HG03103 (cell line): ENCODE measurements at regions not wholly inside any gene's neighbourhood (a gene's known extent, or its start where the extent isn't known, plus 50 kb on each side); places are given as distances from the start of the nearest gene placed in this dataset.
"Not testable (repeated sequence)": the region's sequence is repeated elsewhere in the genome, so short reads cannot be mapped to it uniquely, and the experiment has no call there.

Experiments
- ATAC-seq: cut with Tn5 transposase; IDR thresholded peaks from one replicate; pipeline ENCODE4 v1.9.1; 2021; ENCODE audit warnings: low read depth; ENCODE audit not compliant: unreplicated experiment

DNA sequence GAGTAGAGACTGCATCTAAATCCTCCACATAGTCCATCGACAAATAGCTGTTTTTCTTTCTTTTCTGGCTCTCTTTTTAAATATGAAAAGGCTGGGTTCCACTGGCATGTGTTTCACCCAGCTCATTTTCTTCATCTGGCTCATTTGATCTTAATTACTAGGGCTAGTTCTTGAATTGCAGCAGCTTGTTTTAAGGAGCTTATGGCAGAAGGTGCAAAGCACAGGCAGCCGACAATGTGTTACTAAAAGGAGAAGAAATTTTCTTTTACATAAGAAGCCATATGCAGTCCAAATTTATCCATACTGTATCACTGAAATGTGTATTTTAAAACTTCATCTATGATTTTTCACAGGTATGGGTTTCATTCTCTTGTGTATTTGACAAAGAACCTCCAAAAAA lies 205.6 kb upstream of the PTER start:
- ATAC-seq: no peak

DNA sequence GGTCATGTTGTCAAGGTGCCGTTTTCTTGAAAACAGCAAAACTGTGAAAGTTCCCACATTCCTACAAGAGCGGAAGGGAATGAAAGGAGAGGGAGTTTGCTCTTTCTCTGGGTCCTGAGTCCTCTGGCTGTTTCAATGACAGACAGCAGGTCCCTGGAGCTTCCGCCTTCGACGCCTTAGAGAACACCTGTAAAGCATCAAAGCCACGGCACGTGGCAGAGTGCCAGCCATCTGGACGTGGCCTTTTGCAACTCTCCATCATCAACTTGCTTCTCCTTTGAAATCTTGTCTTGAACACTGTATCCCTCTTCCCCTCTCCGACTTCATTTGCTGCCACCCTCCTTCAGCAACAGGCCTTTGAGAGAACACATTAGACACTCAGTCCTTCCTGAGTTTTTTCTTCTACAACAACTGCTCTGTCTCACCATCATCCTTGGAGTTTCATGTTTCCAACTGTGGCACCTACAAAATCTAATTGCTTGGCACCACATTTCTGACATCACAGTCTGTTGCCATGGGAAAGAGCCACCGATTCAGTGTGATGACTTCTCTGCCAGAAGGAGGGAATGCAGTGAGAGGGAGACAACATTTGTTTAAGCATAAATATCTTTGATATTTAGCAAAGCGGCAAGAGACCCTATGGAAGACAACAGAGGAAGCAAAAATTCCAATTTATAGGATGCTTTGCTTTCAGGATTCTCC lies 204.9 kb upstream of the PTER start:
- no peak for ATAC-seq

DNA sequence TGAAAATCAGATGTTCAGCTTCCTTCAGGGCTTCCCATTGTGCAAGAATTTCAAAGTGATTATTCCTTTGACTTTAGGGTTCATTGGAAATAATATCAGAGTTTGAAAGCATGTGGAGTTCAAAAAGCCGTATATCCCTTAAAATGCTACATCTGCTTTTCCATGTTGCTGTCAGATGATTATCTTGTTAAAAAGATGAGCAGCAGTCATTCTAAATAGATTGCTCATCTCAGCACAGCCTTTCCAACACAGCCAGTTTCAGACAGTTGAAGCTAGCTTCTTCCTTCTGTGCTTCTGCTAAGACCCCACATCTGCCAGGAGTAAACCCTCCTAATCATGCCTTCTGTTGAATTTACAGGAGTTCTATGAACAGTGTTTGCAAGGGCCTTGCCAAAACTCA lies 204.4 kb upstream of the PTER start:
- ATAC-seq: no peak

DNA sequence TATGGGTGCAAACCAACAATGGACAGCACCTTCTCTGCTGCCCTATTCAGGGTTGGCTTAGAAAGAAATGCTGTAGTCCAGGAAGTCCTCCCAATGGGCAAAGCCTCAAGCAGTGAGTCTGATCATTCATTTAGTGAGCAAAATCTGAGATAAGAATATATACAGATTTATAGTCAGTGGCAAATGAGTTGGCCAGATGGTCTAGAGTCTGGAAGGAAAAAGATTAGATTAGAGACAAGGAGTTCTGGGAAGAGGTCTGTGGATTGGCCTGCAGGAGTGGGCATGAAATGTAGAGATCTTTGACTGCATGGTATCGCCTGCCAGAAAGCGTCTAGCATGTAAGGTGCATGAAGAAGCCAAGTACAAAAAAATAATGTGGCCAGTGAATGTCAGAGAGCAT lies 201.9 kb upstream of the PTER start:
- no peak for ATAC-seq

DNA sequence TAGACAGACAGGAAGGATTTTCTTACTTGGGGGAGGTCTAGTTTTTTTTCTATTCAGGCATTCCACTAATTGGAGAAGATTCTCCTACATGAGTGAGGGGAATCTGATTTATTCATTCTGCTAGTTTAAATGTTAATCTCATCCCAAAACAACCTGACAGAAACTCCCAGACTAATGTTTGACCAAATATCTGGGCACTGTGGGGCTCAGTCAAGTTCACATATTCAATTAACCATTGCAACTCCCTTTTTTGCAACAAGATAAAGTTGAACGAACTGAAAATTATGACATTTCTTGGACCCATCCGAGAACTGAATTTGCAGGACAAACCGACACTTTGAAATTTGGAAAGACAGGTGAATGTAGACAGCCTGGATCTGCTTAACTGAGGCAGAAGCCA lies 194.4 kb upstream of the PTER start:
- ATAC-seq: no peak

DNA sequence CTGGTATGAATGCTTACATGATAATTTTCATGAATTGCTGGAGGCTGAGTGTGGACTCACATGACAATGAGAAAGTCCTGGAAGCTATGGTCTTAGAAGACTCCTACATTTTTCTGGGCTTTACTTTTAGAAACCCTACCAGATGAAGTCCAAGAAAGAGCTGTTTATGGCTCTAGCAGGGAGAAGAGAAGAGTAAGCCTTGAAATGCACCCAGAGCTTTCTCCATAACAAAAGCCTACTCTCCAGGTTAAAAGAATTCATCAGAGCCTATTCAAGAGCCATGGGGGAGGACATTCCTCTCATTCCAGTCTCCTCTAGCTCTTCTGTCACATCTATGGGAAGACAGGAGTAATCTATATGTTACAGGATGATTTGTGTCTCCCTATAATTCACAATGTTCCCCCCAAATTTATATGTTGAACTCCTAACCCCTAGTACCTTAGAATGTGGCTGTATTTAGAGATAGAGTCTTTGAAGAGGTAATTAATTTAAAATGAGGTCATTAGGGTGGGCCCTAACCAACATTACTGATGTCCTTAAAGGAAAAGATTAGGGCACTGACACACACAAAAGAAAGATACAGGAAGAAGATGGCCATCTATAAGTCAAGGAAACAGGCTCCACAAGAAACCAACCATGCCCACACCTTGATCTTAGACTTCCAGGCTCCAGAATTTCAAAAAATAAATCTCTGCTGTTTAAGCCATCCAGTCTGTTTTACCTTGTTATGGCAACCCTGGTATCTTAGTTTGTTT lies 193.8 kb upstream of the PTER start:
- no peak for ATAC-seq

DNA sequence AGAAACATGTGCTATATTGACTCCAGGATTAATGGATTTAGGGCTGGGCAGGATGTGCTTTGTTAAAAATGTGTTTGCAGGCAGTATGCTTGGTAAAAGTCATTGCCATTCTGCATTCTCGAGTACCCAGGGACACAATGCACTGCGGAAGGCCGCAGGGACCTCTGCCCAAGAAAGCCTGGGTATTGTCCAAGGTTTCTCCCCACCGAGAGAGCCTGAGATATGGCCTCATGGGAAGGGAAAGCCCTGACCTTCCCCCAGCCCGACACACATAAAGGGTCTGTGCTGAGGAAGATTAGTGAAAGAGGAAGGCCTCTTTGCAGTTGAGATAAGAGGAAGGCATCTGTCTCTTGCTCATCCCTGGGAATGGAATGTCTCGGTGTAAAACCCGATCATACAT lies 186.7 kb upstream of the PTER start:
- not testable (repeated sequence) for ATAC-seq

DNA sequence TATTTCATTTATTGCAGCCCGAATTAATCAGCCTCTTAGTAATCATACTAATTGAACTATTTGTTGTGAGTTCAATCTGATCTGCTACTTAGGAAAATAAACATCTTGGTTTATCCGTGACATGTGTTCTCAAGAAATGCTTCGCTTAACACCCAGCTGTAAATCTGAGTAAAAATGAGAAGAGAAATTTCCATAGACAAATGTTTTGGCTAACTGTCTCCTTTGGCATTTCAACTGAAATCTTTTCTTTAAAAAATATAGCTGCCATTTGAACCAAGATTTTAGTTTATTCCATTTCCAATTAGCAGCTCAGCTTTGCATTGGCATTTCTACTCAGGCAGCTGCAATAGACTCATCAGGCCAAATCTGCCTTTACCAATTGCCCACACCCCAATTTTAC lies 180.5 kb upstream of the PTER start:
- ATAC-seq: no peak

DNA sequence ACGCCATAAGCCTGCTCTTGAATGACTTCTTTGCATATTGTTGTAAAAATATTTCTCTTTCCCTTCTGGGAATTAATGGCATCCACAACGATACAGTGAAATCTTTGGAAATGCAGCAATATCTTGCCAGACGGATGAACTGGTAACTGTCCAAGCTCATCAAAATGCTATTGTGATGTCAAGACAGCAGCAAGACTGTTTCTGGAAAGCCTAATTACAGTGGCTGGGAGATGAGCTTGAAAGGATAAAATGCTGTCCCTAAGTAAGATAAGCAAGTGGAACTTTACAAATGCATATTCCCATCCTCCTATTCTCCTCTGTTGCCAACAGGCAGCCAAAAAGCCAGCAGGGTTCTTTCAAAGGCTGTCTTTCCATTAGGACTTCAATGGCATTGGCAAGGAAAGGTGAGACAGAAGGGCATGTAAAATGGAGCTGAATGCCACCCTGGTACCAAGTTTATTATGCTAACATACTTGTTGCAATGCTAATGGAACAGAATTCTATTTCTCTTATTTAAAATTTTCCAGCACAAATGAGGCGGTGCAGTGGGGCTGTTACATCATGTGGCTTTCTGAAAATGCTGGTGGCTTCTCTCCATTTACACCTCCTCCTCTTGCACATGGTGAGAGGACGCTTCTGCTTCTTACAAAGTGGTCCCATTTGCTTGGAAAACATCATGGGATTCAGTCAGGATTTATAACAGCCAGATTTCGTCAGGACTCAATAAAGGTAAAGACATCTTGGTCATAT lies 178.3 kb upstream of the PTER start:
- ATAC-seq: no peak

DNA sequence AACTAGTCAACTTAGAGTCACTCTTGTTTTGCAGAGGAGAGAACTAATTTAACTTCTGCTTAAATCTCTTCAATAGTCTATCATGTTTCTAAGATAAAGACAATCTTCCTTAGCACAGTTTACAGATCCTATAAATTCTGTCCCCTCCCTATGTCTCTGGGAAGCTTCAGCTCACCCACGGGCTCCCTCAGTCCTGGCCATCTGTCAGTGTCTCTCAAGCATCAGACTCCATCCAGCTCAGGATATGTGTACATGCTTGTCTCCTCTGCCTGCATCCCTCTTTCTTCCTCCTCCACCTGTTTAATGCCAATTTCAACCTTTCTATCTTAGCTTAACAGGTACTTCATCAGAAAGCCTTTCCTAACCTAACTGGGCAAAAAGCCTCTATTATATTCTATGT lies 177.1 kb upstream of the PTER start:
- ATAC-seq: no peak

DNA sequence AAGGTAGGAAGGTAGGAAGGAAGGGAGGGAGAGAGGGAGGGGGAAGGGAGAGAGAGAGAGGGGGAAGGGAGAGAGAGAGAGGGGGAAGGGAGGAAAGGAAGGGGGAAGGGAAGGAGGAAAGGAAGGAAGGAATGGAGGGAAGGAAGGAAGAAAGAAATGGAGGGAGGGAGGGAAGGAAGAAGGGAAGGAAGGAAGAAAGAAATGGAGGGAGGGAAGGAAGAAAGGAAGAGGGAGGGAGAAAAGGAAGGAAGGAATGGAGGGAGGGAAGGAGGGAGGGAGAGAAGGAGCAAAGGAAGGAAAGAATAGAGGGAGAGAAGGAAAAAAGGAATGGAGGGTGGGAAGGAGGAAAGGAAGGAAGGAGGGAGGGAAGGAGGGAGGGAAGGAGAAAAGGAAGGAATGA lies 176.4 kb upstream of the PTER start:
- no peak for ATAC-seq

DNA sequence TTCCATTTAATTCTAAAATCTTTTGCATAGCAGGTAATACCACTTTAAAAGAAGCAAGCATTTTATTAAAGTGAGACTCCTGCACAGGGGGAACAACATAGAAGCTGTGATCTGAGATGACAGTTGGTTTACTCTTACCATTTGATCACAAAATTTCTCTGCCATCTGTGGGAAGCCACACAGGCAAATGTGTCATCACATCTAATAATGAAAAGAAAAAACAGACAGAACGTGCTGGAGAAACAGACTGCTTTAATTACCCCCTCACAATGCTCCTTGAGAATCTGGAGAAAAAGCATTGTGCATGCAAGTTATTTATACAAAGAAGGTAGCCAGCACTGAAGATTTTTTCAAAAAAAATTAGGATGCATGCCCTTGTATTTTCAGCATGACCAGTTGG lies 165.2 kb upstream of the PTER start:
- ATAC-seq: no peak

DNA sequence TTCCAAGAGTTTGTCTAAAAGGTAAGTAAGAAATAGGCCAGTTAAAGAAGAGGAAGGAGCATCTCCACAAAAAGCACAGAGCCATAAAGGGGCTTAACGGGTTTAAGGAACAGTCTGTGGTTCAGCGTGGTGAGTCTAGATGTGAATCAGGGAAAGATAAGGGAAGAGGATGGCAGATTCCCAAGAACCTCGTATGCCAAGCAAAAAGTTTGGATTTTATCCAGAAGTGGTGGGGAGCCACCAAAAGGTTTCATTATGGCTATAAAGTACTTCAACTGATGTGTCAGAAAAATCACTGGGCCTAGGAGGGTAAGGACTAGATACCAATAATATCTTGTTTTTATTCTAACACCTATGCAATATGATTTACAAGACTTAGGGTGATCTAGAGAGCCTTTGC lies 161.9 kb upstream of the PTER start:
- no peak for ATAC-seq

DNA sequence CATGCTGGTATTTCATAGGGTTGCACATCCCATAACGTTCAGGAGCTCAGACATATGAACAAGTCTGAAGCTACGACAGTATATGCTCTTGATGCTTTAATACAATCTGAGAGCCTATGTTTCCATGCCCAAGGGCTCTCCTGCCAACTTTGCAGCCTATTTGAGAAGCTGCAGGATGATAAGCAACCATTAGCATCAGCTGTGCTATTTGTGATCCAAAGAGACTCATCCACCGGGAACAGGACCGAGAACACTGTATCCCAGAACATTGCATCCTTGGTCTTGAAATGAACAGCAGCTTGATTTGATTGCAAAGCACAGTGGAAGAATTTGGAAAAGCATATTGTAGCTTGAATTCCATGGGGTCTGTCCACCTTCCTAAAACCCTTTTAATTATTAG lies 156.2 kb upstream of the PTER start:
- no peak for ATAC-seq

DNA sequence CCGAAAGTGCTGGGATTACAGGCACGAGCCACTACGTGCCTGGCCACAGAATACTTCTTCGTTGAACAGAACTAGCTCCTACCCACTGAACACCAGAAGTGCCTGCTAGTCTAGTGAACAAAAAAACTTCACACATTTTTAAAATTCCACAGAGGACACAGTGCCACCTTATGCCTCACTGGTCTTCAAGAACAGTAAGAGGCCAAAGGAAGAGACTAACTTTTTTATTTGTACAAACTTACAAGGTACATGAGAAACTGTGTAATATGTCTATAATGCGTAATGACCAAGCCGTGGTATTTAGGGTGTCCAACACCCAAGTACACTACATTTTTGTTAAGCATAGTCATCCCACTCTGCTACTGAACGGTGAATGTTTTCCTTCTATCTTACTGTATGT lies 144.4 kb upstream of the PTER start:
- ATAC-seq: no peak

DNA sequence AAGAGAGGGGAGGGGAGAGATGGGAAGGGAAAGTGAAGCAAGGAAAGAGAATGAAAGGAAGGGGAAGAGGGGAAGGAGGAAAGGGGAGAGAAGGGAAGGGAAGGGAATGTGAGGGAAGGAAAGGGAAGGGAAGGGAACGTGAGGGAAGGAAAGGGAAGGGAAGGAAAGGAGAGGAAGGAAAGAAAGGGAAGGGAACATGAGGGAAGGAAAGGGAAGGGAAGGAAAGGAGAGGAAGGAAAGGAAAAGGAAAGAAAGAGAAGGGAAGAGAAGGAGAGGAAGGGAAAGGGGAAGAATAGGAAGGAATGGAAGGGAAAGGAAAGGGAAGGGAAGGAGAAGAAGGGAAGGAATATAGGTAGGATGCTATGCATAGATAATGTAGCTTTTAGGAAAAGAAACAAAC lies 139.7 kb upstream of the PTER start:
- ATAC-seq: no peak

DNA sequence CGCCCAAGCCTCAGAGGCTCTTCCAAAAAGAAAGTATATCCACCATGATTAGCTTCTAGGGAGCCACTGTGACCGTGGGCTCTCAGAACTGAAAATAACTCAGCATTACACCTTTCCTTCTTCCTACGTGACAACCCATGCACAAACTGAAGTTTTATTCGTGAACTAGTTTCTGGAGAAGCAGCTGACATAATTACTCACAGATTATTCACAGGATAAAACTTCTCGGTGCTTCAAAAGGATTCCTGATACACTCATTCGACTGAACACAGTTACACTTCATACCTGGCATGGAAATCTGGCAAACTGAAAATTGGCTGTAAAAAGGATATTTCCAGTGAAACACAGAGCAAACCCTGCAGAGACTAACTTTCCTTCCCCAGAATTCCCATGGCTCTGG lies 139.2 kb upstream of the PTER start:
- ATAC-seq: no peak

DNA sequence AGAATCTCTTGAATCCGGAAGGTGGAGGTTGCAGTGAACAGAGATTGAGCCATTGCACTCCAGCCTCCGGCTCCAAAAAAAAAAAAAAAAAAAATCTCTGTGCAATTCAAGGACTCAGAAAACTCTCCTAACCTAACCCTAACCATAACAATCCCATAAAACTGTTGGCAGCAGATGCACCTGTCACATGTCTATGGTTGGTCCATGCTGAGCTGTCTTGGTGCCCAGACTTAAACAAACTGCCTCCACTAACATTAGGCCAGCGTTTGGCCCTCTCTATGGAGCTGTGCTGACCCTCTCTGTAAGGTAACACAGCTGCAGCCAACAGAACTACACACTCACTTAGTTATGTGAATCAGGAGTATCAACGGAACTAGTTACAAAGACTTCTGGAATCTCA lies 132.5 kb upstream of the PTER start:
- ATAC-seq: no peak

DNA sequence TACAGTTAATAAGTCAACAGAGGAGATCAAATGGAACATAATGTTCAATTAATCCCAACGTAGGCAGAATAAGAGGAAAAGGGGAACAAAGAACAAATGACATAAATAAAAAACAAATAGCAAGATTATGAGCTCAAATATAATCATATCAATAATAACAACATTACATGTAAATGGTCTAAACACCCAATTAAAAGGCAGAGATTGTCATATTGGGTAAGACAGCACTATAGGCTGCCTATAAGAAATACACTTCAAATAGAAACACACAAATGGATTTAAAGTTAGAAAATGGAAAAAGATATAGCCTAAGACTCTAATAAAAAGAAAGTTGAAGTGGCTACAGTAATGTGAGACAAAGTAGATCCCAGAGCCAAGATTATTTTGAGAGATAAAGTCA lies 126.4 kb upstream of the PTER start:
- ATAC-seq: no peak

DNA sequence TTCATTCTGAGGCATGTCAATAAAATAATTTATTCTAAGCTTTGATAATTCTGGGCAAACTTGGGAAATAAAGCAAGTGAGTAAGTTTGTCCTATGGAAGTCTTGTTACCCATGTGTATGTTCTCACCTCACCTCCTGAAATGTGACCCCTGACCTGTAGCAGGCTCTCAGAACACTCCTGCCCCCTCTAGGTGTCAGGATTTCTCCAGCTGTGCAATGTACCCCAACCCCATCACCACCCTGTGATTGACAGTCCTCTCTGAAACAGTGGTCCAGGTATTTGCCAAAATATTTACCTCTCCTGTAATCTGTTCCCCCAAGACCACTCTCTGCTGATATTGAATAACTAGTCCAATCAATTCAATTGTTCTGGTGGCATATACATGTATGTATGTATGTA lies 122.6 kb upstream of the PTER start:
- ATAC-seq: no peak

DNA sequence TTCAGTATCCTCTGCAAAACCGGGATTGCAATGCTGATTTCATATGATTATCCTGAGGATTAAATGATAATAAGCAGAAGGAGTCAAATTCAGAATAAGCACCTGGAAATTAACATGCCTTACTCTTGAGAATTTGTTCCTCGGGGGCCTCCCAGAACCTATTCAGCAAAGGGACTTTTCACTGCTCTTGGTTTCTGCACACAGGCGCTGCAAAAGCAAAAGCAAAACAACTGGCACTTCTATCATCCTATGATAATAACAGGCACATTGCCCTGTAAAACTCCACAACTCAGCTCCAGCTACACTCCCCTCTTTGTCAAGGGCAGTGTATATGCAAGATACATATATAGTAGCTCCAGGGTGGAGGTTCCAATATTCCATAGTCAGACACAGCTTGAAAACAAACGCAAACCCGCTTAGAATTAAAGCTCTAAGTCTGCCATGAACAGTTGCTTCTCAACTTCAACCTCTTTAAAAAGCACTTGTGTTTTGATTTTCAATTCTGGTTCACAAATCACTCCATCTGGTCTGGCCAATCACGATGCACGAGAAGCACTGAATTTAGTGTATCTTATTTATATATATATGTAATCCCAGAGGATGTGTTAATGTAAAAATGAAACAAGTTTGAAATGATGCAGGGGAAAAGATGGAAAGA lies 119.9 kb upstream of the PTER start:
- ATAC-seq: no peak
